ENCODE measurements at regions not wholly inside any gene's neighbourhood (a gene's known extent, or its start where the extent isn't known, plus 50 kb on each side); places are given as distances from the start of the nearest gene placed in this dataset.

DNA sequence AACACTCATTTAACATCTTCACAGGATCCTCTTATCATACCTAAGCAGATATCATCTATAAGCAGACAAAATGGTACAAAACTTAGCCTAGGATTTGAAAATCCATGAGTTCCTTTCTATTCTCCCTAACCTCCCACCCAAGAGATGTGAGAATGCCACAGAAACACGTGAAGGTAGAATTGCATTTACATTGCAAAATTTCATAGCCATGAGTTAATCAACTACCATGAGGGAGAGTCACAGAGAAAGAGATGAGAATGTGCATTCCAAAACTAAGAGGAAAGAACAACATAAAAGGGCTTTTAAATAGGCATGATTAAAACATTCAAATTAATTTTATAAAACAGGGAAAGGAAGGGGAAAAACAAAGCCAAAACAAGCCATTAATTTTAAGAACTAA, 806.2 kb downstream of the NTRK3 start:
- Histone ChIP-seq H3K4me3 (no peak overlapping the region), H3K27me3 (no peaks in the 10 kb centered on the region), H3K4me1 (ENCODE audit: low read depth) (no peaks in the 10 kb centered on the region), H3K27ac (no peak overlapping the region), H3K36me3 (no peaks in the 10 kb centered on the region), H3K9me3 (ENCODE audit: low read depth) (no peaks in the 10 kb centered on the region)
- DNase-seq (ENCODE audit: low read depth in 1 of 2, low spot score in 1 of 2), result no peak
- TF ChIP-seq, protein P1, sequence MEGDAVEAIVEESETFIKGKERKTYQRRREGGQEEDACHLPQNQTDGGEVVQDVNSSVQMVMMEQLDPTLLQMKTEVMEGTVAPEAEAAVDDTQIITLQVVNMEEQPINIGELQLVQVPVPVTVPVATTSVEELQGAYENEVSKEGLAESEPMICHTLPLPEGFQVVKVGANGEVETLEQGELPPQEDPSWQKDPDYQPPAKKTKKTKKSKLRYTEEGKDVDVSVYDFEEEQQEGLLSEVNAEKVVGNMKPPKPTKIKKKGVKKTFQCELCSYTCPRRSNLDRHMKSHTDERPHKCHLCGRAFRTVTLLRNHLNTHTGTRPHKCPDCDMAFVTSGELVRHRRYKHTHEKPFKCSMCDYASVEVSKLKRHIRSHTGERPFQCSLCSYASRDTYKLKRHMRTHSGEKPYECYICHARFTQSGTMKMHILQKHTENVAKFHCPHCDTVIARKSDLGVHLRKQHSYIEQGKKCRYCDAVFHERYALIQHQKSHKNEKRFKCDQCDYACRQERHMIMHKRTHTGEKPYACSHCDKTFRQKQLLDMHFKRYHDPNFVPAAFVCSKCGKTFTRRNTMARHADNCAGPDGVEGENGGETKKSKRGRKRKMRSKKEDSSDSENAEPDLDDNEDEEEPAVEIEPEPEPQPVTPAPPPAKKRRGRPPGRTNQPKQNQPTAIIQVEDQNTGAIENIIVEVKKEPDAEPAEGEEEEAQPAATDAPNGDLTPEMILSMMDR (IDR thresholded peaks at IDR 0.05; ENCODE audit: low read depth, low read length), result no peak

DNA sequence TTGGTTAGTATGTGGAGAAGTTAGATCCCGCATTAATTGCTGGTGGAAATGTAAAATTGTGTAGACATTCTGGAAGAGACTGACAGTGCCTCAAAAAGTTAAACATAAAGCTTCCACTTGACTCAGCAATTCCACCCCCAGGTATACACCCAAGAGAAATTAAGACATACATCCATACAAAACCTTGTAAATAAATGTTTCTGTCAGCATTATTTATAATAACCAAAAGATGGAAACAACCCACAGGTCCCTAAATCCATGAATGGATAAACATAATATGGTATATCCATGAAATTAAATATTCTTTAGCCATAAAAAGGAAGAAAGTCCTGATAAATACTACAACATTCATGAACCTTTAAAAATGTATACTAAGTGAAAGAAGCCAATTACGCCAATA, 817.4 kb downstream of the NTRK3 start:
- DNase-seq (ENCODE audit: low read depth in 1 of 2, low spot score in 1 of 2), result no peak
- Histone ChIP-seq H3K36me3 (no peaks in the 10 kb centered on the region), H3K4me1 (ENCODE audit: low read depth) (no peaks in the 10 kb centered on the region), H3K27ac (no peak overlapping the region), H3K27me3 (no peaks in the 10 kb centered on the region), H3K4me3 (no peak overlapping the region), H3K9me3 (ENCODE audit: low read depth) (no peaks in the 10 kb centered on the region)
- TF ChIP-seq, protein P1 (IDR thresholded peaks at IDR 0.05; ENCODE audit: low read depth, low read length), result no peak

DNA sequence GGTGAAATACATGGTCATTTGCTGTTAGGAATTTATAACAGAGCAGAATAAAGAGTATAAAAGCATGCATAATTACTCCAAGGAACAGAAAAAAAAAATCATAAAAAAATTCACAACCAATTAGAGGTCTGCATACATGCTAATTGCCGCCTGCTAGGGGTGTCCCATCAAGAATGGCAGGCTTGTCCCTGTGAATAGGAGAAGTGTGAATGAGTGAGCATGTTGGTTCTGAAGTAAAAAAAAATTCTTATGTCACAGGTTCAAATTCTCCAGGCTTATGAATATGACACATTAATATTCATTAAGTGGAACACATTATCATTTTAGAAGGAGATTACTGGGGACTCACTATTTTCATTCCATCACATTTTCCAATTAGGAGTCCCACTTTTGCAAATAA, 822.7 kb downstream of the NTRK3 start:
- no peak overlapping the region for H3K27ac ChIP-seq

DNA sequence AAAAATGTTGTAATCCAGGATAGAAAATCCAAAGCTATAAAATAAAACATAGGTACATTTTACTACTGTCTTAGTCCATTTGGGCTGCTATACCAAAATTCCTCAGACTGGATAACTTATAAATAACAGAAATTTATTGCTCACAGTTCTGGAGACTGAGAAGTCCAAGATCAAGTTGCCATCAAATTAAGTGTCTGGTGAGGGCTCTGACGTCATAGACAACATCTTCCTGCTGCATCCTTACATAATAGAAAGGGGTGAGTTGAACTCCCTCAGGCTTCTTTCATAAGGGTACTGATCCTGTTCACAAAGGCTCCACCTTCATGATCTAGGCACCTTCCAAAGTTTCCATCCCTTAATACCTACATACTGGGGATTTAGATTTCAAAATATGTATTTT, 826.8 kb downstream of the NTRK3 start:
- DNase-seq (ENCODE audit: low read depth in 1 of 2, low spot score in 1 of 2), result no peak
- H3K36me3 ChIP-seq, result no peaks in the 10 kb centered on the region
- no peak overlapping the region for H3K27ac ChIP-seq
- no peaks in the 10 kb centered on the region for H3K9me3 ChIP-seq (ENCODE audit: low read depth)
- H3K4me3 ChIP-seq, result no peak overlapping the region
- TF ChIP-seq, protein P1 (IDR thresholded peaks at IDR 0.05; ENCODE audit: low read depth, low read length), result no peak
- H3K27me3 ChIP-seq, result no peaks in the 10 kb centered on the region
- H3K4me1 ChIP-seq (ENCODE audit: low read depth), result no peaks in the 10 kb centered on the region

More for the DNA sequence above, 822.7 kb downstream of the NTRK3 start:
- H3K4me3 ChIP-seq, result no peak overlapping the region
- no peaks in the 10 kb centered on the region for H3K27me3 ChIP-seq
- no peaks in the 10 kb centered on the region for H3K4me1 ChIP-seq (ENCODE audit: low read depth)
- no peak for DNase-seq (ENCODE audit: low read depth in 1 of 2, low spot score in 1 of 2)
- H3K9me3 ChIP-seq (ENCODE audit: low read depth), result no peaks in the 10 kb centered on the region
- TF ChIP-seq, protein P1 (IDR thresholded peaks at IDR 0.05; ENCODE audit: low read depth, low read length), result no peak
- H3K36me3 ChIP-seq, result no peaks in the 10 kb centered on the region

DNA sequence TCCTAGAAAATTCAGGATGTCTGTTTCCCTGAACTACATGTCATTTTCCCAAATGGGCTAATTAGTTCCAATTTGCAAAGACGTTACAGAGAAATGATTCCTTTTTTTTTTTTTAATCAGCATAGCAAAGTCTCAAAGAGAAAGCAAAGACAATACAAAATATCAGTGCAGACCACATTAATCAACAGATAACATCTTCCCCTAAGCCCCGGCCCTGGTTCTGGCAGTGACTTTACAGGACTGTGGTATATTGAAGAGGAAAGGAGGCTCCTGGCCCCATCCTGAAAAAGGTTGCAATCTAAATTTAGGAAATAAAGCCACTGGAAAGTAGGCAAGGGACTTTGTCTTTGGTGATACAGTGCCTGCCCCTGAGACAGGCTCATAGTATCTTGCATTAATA, 836.5 kb downstream of the NTRK3 start:
- no peaks in the 10 kb centered on the region for H3K27me3 ChIP-seq
- no peak overlapping the region for H3K4me3 ChIP-seq
- H3K27ac ChIP-seq, result no peak overlapping the region
- TF ChIP-seq, protein P1 (IDR thresholded peaks at IDR 0.05; ENCODE audit: low read depth, low read length), result no peak
- H3K9me3 ChIP-seq (ENCODE audit: low read depth), result no peaks in the 10 kb centered on the region
- no peaks in the 10 kb centered on the region for H3K36me3 ChIP-seq
- H3K4me1 ChIP-seq (ENCODE audit: low read depth), result no peaks in the 10 kb centered on the region
- DNase-seq (ENCODE audit: low read depth in 1 of 2, low spot score in 1 of 2), result no peak

DNA sequence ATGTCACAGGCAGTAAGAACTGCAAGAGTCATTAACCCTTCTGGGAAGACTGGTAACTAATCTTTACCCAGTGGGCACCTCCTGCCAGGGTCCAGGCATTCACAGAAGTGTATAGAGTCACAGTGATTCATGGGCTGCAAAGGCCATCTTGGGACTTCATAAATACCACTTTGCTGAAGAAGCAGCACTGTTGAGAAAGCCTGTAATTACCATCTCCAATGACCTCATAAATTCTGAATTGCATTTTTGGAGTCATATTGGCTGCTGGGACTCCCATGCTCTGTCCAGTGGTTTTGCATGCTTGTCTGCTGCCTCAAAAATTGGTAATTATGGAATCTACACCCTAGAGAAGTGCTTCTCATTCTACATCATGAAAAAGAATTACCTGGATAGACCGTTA, 837.2 kb downstream of the NTRK3 start:
- H3K4me1 ChIP-seq (ENCODE audit: low read depth), result no peaks in the 10 kb centered on the region
- no peaks in the 10 kb centered on the region for H3K36me3 ChIP-seq
- no peaks in the 10 kb centered on the region for H3K27me3 ChIP-seq
- no peaks in the 10 kb centered on the region for H3K9me3 ChIP-seq (ENCODE audit: low read depth)
- no peak overlapping the region for H3K27ac ChIP-seq
- TF ChIP-seq, protein P1 (IDR thresholded peaks at IDR 0.05; ENCODE audit: low read depth, low read length), result no peak
- H3K4me3 ChIP-seq, result no peak overlapping the region
- no peak for DNase-seq (ENCODE audit: low read depth in 1 of 2, low spot score in 1 of 2)

Measured in cardiac muscle cell (in vitro differentiated cells and primary cell).